GM18907 (cell line): ENCODE measurements at regions not wholly inside any gene's neighbourhood (a gene's known extent, or its start where the extent isn't known, plus 50 kb on each side); places are given as distances from the start of the nearest gene placed in this dataset.

Source experiments
- ATAC-seq: cut with Tn5 transposase; IDR thresholded peaks from one replicate; pipeline ENCODE4 v1.9.1; 2021; ENCODE audit warnings: mild to moderate bottlenecking, moderate library complexity; ENCODE audit not compliant: unreplicated experiment

- peak; percentile 42 for ATAC-seq
Measured at GRCh38 chr4:144564358-144564757, 81.6 kb upstream of the HHIP start.

GRCh38 chr4:144565527-144566195, 80.3 kb upstream of the HHIP start:
- ATAC-seq = no peak

- no peak for ATAC-seq
Measured at GRCh38 chr4:144572660-144573059, 73.3 kb upstream of the HHIP start.

GRCh38 chr4:144574000-144574399, 72.0 kb upstream of the HHIP start:
- ATAC-seq = peak; percentile 88

- no peak for ATAC-seq
Measured at GRCh38 chr4:144574509-144574908, 71.4 kb upstream of the HHIP start.

GRCh38 chr4:144575181-144575580, 70.8 kb upstream of the HHIP start:
- no peak for ATAC-seq

- no peak for ATAC-seq
Measured at GRCh38 chr4:144578681-144579080, 67.3 kb upstream of the HHIP start.

- ATAC-seq = no peak
Measured at GRCh38 chr4:144579411-144580030, 66.4 kb upstream of the HHIP start.

- ATAC-seq = no peak
Measured at GRCh38 chr4:144580430-144580829, 65.5 kb upstream of the HHIP start.

GRCh38 chr4:144582105-144582850, 63.7 kb upstream of the HHIP start:
- no peak for ATAC-seq

- no peak for ATAC-seq
Measured at GRCh38 chr4:144582975-144583374, 63.0 kb upstream of the HHIP start.

- ATAC-seq = no peak
Measured at GRCh38 chr4:144583658-144584057, 62.3 kb upstream of the HHIP start.

- ATAC-seq = no peak
Measured at GRCh38 chr4:144584428-144584827, 61.5 kb upstream of the HHIP start.

GRCh38 chr4:144589512-144589911, 56.4 kb upstream of the HHIP start:
- ATAC-seq = no peak

- ATAC-seq = no peak
Measured at GRCh38 chr4:144590020-144590419, 55.9 kb upstream of the HHIP start.

- ATAC-seq = no peak
Measured at GRCh38 chr4:144591401-144591800, 54.6 kb upstream of the HHIP start.

GRCh38 chr4:144592264-144592663, 53.7 kb upstream of the HHIP start:
- ATAC-seq = no peak

- ATAC-seq = no peak
Measured at GRCh38 chr4:144594471-144594986, 51.4 kb upstream of the HHIP start.

- no peak for ATAC-seq
Measured at GRCh38 chr4:144595681-144596080, 50.3 kb upstream of the HHIP start.
